ENCODE measurements at regions not wholly inside any gene's neighbourhood (a gene's known extent, or its start where the extent isn't known, plus 50 kb on each side); places are given as distances from the start of the nearest gene placed in this dataset.
"Not testable (repeated sequence)": the region's sequence is repeated elsewhere in the genome, so short reads cannot be mapped to it uniquely, and the experiment has no call there.

DNA sequence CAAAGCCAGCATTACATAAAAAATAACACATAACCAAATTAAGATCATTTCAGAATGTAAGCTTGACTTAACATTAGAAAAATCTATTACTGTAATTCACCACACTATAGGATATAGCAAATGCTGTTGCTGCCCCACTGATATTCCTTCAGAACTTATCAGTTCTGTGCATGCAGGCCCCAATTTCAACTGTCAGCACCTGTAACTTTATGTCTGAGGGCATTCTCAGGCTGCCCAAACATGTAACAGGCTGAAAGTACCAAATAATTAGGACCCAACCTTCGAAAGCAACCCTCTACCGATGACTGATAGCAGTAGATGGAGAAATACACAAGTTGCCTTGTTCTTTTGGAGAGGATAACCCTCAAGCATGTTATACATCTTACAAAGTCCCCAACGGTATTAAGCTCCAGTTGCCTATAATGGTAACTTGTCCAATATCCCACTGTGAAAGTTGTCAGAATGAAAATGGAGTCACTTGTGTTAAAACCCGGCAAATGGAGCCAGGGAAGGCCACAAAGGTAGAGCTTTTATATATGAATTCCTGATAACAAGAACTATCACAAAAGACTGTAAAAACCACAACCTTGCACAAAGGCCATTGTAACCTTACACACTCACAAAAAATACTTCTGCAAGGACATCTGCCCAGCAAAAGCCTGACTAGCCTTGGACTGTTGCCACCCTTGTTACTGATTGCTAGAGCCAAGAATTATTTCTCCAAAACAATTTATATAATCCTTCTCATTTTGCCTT is 66.9 kb upstream of the ZNF746 start:
- no peak for DNase-seq

- DNase-seq: no peak
These were observed 65.0 kb upstream of the ZNF746 start for GRCh38 chr7:149562602-149563001.

DNA sequence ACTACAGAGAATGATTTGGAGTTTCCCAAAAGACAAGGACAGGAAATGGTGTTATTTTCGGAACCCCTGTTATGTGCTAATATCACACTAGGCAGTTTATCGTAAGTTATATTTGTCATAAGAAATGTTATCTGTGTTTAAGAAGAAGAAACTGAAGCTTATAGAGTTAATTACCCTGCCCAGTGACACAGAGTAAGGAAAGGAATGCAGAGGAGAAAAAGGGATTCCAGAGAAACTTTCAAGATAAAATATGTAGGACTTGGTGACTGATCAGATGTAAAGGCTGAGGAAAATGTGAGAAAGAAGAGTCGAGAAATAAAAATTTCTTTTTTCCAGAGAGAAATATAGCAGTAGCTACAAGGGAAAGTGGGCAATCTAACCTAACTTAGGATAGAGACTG is 63.5 kb upstream of the ZNF746 start:
- DNase-seq: no peak

DNA sequence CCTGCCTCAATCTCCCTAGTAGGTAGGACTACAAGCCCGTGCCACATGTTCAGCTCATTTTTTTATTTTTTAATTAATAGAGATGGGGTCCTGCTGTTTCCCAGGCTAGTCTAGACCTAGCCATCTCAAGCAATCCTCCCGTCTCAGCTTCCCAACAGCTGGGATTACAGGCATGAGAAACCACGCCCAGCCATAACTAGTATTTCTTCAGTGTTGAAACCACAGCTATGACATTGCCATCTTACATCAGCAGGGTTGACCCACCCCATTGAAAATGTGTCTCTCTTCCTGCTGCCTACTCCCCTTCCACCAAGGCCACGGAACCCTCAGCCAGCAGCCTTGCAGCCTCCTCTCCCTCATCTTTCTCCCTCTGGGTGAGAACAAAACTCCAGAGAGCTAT is 62.1 kb upstream of the ZNF746 start:
- DNase-seq: no peak

- DNase-seq: no peak
These were observed 60.7 kb upstream of the ZNF746 start for GRCh38 chr7:149558149-149558861.

- DNase-seq: not testable (repeated sequence)
These were observed 58.9 kb upstream of the ZNF746 start for GRCh38 chr7:149556525-149556924.

DNA sequence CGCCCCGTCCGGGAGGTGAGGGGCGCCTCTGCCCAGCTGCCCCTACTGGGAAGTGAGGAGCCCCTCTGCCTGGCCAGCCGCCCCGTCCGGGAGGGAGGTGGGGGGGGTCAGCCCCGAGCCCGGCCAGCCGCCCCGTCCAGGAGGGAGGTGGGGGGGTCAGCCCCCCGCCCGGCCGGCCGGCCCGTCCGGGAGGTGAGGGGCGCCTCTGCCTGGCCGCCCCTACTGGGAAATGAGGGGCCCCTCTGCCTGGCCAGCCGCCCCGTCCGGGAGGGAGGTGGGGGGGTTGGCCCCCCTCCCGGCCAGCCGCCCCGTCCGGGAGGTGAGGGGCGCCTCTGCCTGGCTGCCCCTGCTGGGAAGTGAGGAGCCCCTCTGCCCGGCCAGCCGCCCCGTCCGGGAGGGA is 57.2 kb upstream of the ZNF746 start:
- not testable (repeated sequence) for DNase-seq

GRCh38 chr7:149553991-149554390 is 56.4 kb upstream of the ZNF746 start:
- not testable (repeated sequence) for DNase-seq

DNA sequence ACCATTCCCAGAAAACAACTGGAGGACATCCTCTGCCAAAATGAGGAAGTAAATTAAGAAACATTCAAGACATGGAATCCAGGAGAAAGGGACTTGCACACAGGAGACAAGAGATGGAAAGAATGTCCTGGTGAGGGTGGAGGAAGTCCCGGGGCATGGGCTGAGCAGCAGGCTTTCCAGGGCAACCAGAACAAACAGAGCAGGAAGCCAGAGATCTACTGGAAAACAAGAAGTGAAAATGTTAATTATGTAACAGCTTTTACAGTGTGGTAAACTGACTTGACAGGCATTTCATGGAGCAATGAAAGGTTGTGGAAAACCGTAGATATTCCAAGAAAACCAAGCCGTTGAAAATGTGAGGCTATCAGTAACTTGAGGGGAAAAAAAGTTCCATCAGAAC is 55.2 kb upstream of the ZNF746 start:
- DNase-seq: no peak
